ENCODE measurements at regions not wholly inside any gene's neighbourhood (a gene's known extent, or its start where the extent isn't known, plus 50 kb on each side); places are given as distances from the start of the nearest gene placed in this dataset.

DNA sequence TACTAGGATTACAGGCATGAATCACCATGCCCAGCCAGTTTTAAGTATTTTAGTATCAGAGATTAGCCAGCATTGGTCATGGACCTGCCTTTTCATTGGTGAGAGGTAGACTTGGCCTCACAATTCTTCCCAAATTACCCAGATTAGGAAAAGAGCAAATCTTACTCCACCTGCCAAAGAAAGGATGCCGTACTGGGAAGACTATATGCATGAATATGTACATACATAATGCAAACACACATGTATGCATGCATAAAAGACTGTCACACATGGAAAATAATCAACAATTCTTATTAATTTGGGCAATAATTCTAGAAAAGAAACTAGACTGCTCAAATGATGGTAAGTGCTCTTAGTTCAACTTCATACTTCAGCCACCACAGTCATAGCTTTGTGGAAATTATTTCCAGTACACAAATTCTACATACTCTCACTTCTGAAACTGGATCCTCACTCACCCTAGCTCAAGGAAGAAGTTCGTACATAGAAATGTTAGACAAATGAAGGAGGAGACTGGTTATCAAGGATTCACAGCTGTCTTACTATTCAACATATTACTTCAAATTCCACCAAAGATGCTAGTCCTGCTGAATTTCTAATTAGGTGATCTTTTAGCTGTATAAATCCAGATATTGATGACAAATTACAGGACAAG, 73.7 kb downstream of the MINAR2 start:
- H3K4me3 ChIP-seq (ENCODE audit: low read depth, low read length) = no peak overlapping the region

GRCh38 chr5:129830288-129830687, 74.0 kb upstream of the CHSY3 start:
- H3K4me3 ChIP-seq (ENCODE audit: low read depth, low read length) = no peak overlapping the region
- TF ChIP-seq, protein P1, sequence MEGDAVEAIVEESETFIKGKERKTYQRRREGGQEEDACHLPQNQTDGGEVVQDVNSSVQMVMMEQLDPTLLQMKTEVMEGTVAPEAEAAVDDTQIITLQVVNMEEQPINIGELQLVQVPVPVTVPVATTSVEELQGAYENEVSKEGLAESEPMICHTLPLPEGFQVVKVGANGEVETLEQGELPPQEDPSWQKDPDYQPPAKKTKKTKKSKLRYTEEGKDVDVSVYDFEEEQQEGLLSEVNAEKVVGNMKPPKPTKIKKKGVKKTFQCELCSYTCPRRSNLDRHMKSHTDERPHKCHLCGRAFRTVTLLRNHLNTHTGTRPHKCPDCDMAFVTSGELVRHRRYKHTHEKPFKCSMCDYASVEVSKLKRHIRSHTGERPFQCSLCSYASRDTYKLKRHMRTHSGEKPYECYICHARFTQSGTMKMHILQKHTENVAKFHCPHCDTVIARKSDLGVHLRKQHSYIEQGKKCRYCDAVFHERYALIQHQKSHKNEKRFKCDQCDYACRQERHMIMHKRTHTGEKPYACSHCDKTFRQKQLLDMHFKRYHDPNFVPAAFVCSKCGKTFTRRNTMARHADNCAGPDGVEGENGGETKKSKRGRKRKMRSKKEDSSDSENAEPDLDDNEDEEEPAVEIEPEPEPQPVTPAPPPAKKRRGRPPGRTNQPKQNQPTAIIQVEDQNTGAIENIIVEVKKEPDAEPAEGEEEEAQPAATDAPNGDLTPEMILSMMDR (IDR thresholded peaks at IDR 0.05; ENCODE audit: low read depth, low read length) = no peak

More for the DNA sequence above, 73.7 kb downstream of the MINAR2 start:
- TF ChIP-seq, protein P1 (IDR thresholded peaks at IDR 0.05; ENCODE audit: low read depth, low read length) = no peak

GRCh38 chr5:129836321-129836720, 67.9 kb upstream of the CHSY3 start:
- no peak overlapping the region for H3K4me3 ChIP-seq (ENCODE audit: low read depth, low read length)
- TF ChIP-seq, protein P1 (IDR thresholded peaks at IDR 0.05; ENCODE audit: low read depth, low read length) = no peak

- TF ChIP-seq, protein P1 (IDR thresholded peaks at IDR 0.05; ENCODE audit: low read depth, low read length) = no peak
- no peak overlapping the region for H3K4me3 ChIP-seq (ENCODE audit: low read depth, low read length)
Measured at GRCh38 chr5:129844764-129845163, 59.5 kb upstream of the CHSY3 start.

GRCh38 chr5:129852747-129853352, 51.4 kb upstream of the CHSY3 start:
- no peak overlapping the region for H3K4me3 ChIP-seq (ENCODE audit: low read depth, low read length)
- TF ChIP-seq, protein P1 (IDR thresholded peaks at IDR 0.05; ENCODE audit: low read depth, low read length) = peak; percentile 64

DNA sequence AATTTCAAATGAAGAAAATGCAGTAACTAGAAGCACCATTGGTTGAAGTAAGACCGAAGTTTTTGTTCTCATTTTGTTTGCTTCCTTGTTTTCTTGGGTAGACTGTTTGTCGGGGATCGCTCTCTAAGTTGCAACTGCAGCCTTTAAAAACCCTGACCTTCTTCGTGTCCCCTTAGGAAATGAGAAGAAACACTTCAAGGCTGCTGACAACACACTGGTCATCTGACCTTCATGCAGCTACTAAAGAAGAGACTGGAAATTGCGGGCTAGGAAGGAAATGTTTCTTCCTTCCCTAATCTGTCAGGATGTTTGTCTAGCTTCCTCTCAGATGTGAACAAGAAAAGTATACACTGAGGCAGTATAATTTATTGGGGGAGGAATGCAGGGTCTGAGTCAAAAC, 50.7 kb upstream of the CHSY3 start:
- no peak overlapping the region for H3K4me3 ChIP-seq (ENCODE audit: low read depth, low read length)
- TF ChIP-seq, protein P1 (IDR thresholded peaks at IDR 0.05; ENCODE audit: low read depth, low read length) = no peak

Data from WI38 (cell line).